ENCODE measurements at regions not wholly inside any gene's neighbourhood (a gene's known extent, or its start where the extent isn't known, plus 50 kb on each side); places are given as distances from the start of the nearest gene placed in this dataset.

GRCh38 chr9:86764221-86764624 lies 183.1 kb downstream of the GAS1 start (continued):
- no peak for TF ChIP-seq ZNF609 (CRISPR knock-in tag; IDR thresholded peaks at IDR 0.05; ENCODE audit: borderline replicate concordance)
- no peak for TF ChIP-seq RFX5 (IDR thresholded peaks at IDR 0.05; ENCODE audit: low read depth, low read length)

GRCh38 chr9:86763791-86764190 lies 183.5 kb downstream of the GAS1 start:
- no peak for ATAC-seq
- Histone ChIP-seq H3K4me2 (ENCODE audit: insufficient read depth, low read length) (no peak overlapping the region), H3K4me3 (no peak overlapping the region), H3K27me3 (ENCODE audit: control insufficient read depth in 2 of 2, insufficient read depth in 2 of 2, low read length in 2 of 2) (peaks cover 0 to 8% of the 10 kb centered on the region in 2 experiments; a peak in 2 of 5 replicates), H3K4me1 (replicated peaks in 1 of 2; ENCODE audit: control insufficient read depth in 2 of 2, insufficient read depth in 2 of 2, low read length in 2 of 2) (no peaks in the 10 kb centered on the region), H3K9me1 (ENCODE audit: control insufficient read depth, insufficient read depth, low read length) (no peaks in the 10 kb centered on the region), H4K20me1 (replicated peaks; ENCODE audit: control insufficient read depth, insufficient read depth, low read length) (no peaks in the 10 kb centered on the region), H3K9me3 (replicated peaks; ENCODE audit: control insufficient read depth, insufficient read depth, low read depth, low read length) (no peaks in the 10 kb centered on the region), H2AFZ (ENCODE audit: low read depth, low read length) (no peak overlapping the region), H3K36me3 (ENCODE audit: control insufficient read depth, insufficient read depth, low read length) (no peaks in the 10 kb centered on the region), H3K27ac (ENCODE audit: extremely low read depth, low read depth, low read length) (no peak overlapping the region), H3K79me2 (ENCODE audit: control insufficient read depth, insufficient read depth, low read length) (no peaks in the 10 kb centered on the region), H3K9ac (ENCODE audit: insufficient read depth in 1 of 2, low read depth in 2 of 2, low read length in 2 of 2) (no peak overlapping the region)
- no TSS peak for BruUV-seq (replicated peaks)
- no peak for DNase-seq (ENCODE audit: extremely low read depth in 1 of 4, low spot score in 3 of 4)
- CTCF ChIA-PET (ENCODE audit: low intra/inter-chr PET ratio): no interaction called here
- intact Hi-C loops (cut with micrococcal nuclease) (no loop called here), in situ Hi-C loops (cut with MboI) (no loop called here)
- POLR2A ChIA-PET: no interaction called here
- no peak for FAIRE-seq
- 7% methylated on average over 2 of the region's 2 CpGs for WGBS (ENCODE audit: insufficient coverage, low coverage, missing lambda C conversion rate)
- TF ChIP-seq ATF7 (IDR thresholded peaks at IDR 0.05) (no peak), TAF1 (IDR thresholded peaks at IDR 0.05; ENCODE audit: control insufficient read depth, extremely low read depth, insufficient read depth, low read length, severe bottlenecking) (no peak), AFF4 (CRISPR knock-in tag; IDR thresholded peaks at IDR 0.05) (no peak), UBTF (IDR thresholded peaks at IDR 0.05; ENCODE audit: borderline replicate concordance in 1 of 2, low read depth in 2 of 2, low read length in 2 of 2) (no peak), ZNF232 (CRISPR knock-in tag; IDR thresholded peaks at IDR 0.05) (no peak), ZBTB34 (CRISPR knock-in tag; IDR thresholded peaks at IDR 0.05) (no peak)

All from K562 (cell line).